ENCODE measurements at regions not wholly inside any gene's neighbourhood (a gene's known extent, or its start where the extent isn't known, plus 50 kb on each side); places are given as distances from the start of the nearest gene placed in this dataset.

DNA sequence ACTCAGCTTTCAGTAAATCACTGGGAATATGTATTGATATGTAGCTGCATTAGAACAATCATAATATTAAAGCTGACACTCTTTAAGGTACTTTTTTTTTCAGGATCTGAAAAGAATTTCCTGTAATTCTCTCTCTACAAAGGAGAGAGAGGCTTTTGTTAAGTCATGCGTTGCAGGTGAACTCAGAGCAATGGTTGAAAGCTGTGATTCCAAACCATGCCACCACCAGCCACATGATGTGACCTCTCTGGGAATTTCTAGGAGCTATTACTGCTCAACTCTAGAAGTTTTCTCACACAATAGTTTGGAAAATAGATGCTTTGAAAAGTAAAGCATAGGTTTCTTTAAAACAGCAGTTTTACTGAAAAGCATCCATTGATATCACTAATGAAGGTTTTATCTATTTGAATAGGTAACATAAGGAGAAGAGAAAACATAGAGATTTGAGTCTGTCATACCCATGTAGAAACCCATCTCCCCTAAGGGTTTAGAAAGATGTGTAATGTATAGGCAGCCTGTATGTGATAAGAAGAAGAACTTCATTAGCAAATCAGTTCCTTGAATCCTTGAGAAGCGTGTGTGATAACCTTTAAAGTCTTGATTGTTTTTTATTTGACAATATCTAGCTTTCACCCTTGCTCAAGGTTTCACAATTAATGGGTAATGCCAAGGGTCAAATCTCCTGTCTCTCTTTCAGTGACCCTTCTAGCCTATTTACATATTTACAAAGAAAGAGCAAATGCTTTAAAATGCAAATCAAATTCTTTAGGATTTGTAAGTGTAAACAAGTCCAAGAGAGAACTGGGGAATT lies 161.0 kb upstream of the ANKRD50 start:
- in situ Hi-C loops (cut with MboI; ENCODE audit: low pct_unique_long_range_greater_than_20kb in 2 of 9, low sequenced_read_pairs in 9 of 9, unreplicated experiment in 9 of 9) = no loop called here
- Histone ChIP-seq H3K4me3 (no peak overlapping the region), H3K27ac (no peak overlapping the region), H3K4me1 (replicated peaks in 1 of 2) (peaks cover 5 to 6% of the 10 kb centered on the region in 2 donors)
- WGBS, 10 experiments = 38 to 100% (median 58%) methylated on average over 1 to 2 of the region's 2 CpGs; no CpG with 5 or more reads in 1 of the 10 experiments
- no peak for ATAC-seq (replicated peaks in 6 of 8)

DNA sequence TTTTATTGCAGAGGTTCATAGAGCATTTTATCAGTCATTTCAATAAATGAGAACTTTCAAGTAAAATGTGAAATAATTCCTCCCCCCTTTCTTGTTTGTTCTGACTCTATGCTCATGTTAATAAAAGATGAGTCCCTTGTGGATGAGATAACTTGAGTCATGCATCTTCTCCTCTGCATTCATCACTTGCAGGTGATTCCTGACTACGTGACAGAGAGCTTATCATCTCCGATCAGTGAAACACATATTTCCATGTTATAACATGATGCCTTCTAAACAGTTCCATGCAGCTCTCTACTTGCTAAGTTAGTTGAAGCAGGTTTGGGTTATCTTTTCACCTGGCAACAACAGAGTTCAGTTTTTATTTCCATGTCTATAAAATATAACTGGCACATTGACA lies 160.1 kb upstream of the ANKRD50 start:
- Histone ChIP-seq H3K4me3 (no peak overlapping the region), H3K27ac (no peak overlapping the region), H3K4me1 (replicated peaks in 1 of 2) (peaks cover 5 to 6% of the 10 kb centered on the region in 2 donors)
- ATAC-seq (replicated peaks in 6 of 8) = no peak
- WGBS, 10 experiments = 58 to 100% (median 85%) methylated on average over 1 to 2 of the region's 2 CpGs; no CpG with 5 or more reads in 3 of the 10 experiments
- in situ Hi-C loops (cut with MboI; ENCODE audit: low pct_unique_long_range_greater_than_20kb in 2 of 9, low sequenced_read_pairs in 9 of 9, unreplicated experiment in 9 of 9) = no loop called here

- H3K27ac ChIP-seq = no peak overlapping the region
These were observed 157.5 kb upstream of the ANKRD50 start for GRCh38 chr4:124869961-124870495.

GRCh38 chr4:124868495-124868894 lies 156.0 kb upstream of the ANKRD50 start:
- Histone ChIP-seq H3K4me1 (replicated peaks in 1 of 2) (peaks cover 0 to under 1% of the 10 kb centered on the region in 2 donors), H3K27ac (no peak overlapping the region), H3K4me3 (no peak overlapping the region)
- in situ Hi-C loops (cut with MboI; ENCODE audit: low pct_unique_long_range_greater_than_20kb in 2 of 9, low sequenced_read_pairs in 9 of 9, unreplicated experiment in 9 of 9) = no loop called here
- ATAC-seq (replicated peaks in 6 of 8) = no peak
- 23 to 100% (median 72%) methylated on average over 2 of the region's 2 CpGs; no CpG with 5 or more reads in 2 of the 10 experiments for WGBS, 10 experiments

More at GRCh38 chr4:124869961-124870495, 157.5 kb upstream of the ANKRD50 start:
- no peak overlapping the region for H3K4me3 ChIP-seq
- WGBS, 10 experiments = 25 to 100% (median 90%) methylated on average over 2 to 6 of the region's 6 CpGs; no CpG with 5 or more reads in 1 of the 10 experiments
- peaks cover 5 to 6% of the 10 kb centered on the region in 2 donors for H3K4me1 ChIP-seq (replicated peaks in 1 of 2)
- in situ Hi-C loops (cut with MboI; ENCODE audit: low pct_unique_long_range_greater_than_20kb in 2 of 9, low sequenced_read_pairs in 9 of 9, unreplicated experiment in 9 of 9) = no loop called here
- ATAC-seq (replicated peaks in 6 of 8) = no peak

GRCh38 chr4:124867536-124867935 lies 155.0 kb upstream of the ANKRD50 start:
- no peak for ATAC-seq (replicated peaks in 6 of 8)
- Histone ChIP-seq H3K4me1 (replicated peaks in 1 of 2) (no peaks in the 10 kb centered on the region), H3K27ac (no peak overlapping the region), H3K4me3 (no peak overlapping the region)
- in situ Hi-C loops (cut with MboI; ENCODE audit: low pct_unique_long_range_greater_than_20kb in 2 of 9, low sequenced_read_pairs in 9 of 9, unreplicated experiment in 9 of 9) = no loop called here
- 50 to 100% (median 100%) methylated on average over 1 of the region's 1 CpG; no CpG with 5 or more reads in 2 of the 10 experiments for WGBS, 10 experiments

- H3K4me3 ChIP-seq = no peak overlapping the region
- no peaks in the 10 kb centered on the region for H3K4me1 ChIP-seq (replicated peaks in 1 of 2)
- in situ Hi-C loops (cut with MboI; ENCODE audit: low pct_unique_long_range_greater_than_20kb in 2 of 9, low sequenced_read_pairs in 9 of 9, unreplicated experiment in 9 of 9) = no loop called here
- ATAC-seq (replicated peaks in 6 of 8) = no peak
- H3K27ac ChIP-seq = no peak overlapping the region
- WGBS, 10 experiments = 44 to 100% (median 71%) methylated on average over 1 of the region's 1 CpG
These were observed 153.8 kb upstream of the ANKRD50 start for GRCh38 chr4:124866301-124866700.

DNA sequence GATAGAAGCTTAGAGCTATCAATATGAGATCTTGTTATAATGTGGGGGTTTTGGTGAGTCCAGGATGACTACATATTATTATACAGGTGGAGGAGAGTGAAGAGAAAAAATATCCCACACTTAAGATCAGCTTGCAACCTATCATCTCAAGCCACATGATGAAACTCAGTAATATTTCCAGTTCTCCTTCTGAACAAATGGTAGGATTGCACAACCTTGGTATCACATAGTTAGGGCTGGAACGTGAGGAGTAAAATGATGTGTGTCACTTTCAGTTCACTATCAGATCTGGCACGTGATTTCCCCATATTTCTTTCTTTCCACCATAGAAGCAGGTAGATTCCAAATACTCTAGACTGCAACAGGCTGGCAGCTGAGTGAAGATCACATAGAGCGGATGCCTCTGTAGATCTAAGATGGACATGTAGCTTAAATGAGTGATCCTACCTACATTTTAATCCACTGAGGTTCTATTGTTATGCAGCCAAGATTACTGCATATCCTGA lies 150.6 kb upstream of the ANKRD50 start:
- no peak overlapping the region for H3K4me3 ChIP-seq
- no peak overlapping the region for H3K27ac ChIP-seq
- no peak for ATAC-seq (replicated peaks in 6 of 8)
- WGBS, 10 experiments = 0 to 100% (median 57%) methylated on average over 1 to 3 of the region's 3 CpGs; no CpG with 5 or more reads in 4 of the 10 experiments
- in situ Hi-C loops (cut with MboI; ENCODE audit: low pct_unique_long_range_greater_than_20kb in 2 of 9, low sequenced_read_pairs in 9 of 9, unreplicated experiment in 9 of 9) = no loop called here
- H3K4me1 ChIP-seq (replicated peaks in 1 of 2) = no peaks in the 10 kb centered on the region

DNA sequence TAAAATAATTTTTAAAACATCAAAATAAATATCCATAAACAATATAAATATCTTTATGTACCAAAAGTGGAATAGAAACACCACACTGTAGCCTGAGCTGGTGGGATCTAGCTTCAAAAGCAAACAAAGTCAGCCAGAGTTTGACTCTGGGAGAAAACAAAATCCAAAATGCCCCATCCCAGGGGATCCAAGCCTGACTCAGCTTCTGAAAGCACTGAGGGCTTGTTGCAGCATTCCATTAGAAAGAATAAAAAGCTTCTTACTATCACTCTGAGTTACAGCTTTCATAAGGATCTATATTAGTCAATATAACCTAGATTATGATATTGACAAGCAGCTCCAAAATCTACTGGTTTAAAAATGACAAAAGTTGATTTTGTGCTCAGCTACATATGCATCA lies 149.7 kb upstream of the ANKRD50 start:
- no peak overlapping the region for H3K27ac ChIP-seq
- H3K4me3 ChIP-seq = no peak overlapping the region
- H3K4me1 ChIP-seq (replicated peaks in 1 of 2) = no peaks in the 10 kb centered on the region
- in situ Hi-C loops (cut with MboI; ENCODE audit: low pct_unique_long_range_greater_than_20kb in 2 of 9, low sequenced_read_pairs in 9 of 9, unreplicated experiment in 9 of 9) = no loop called here
- ATAC-seq (replicated peaks in 6 of 8) = no peak

DNA sequence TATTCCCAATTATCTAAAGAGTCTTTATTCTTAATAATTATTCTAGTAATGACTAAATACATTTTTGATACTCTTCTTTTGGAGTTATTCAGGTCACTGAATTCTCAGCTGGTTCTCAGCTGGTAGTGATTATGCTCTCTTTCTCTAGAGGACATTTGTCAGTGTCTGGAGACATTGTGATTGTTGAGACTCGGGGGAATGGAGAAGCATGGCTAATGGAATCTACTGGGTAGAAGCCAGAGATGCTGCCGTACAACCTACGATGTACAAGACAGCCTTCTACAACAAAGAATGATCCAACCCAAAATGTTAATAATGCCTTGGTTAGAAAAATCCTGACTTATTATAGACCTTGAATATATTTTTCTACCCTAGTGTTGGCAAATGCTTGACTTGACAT lies 149.2 kb upstream of the ANKRD50 start:
- in situ Hi-C loops (cut with MboI; ENCODE audit: low pct_unique_long_range_greater_than_20kb in 2 of 9, low sequenced_read_pairs in 9 of 9, unreplicated experiment in 9 of 9) = no loop called here
- Histone ChIP-seq H3K4me3 (no peak overlapping the region), H3K4me1 (replicated peaks in 1 of 2) (no peaks in the 10 kb centered on the region), H3K27ac (no peak overlapping the region)
- no peak for ATAC-seq (replicated peaks in 6 of 8)
- 0 to 90% (median 68%) methylated on average over 2 to 3 of the region's 3 CpGs; no CpG with 5 or more reads in 3 of the 10 experiments for WGBS, 10 experiments

- no peak overlapping the region for H3K4me3 ChIP-seq
- WGBS, 10 experiments = 39 to 93% (median 81%) methylated on average over 1 to 3 of the region's 3 CpGs; no CpG with 5 or more reads in 1 of the 10 experiments
- in situ Hi-C loops (cut with MboI; ENCODE audit: low pct_unique_long_range_greater_than_20kb in 2 of 9, low sequenced_read_pairs in 9 of 9, unreplicated experiment in 9 of 9) = no loop called here
- H3K27ac ChIP-seq = no peak overlapping the region
- H3K4me1 ChIP-seq (replicated peaks in 1 of 2) = no peaks in the 10 kb centered on the region
- no peak for ATAC-seq (replicated peaks in 6 of 8)
These were observed 142.4 kb upstream of the ANKRD50 start for GRCh38 chr4:124854968-124855367.

GRCh38 chr4:124851741-124852140 lies 139.2 kb upstream of the ANKRD50 start:
- Histone ChIP-seq H3K4me1 (replicated peaks in 1 of 2) (no peaks in the 10 kb centered on the region), H3K27ac (no peak overlapping the region), H3K4me3 (no peak overlapping the region)
- in situ Hi-C loops (cut with MboI; ENCODE audit: low pct_unique_long_range_greater_than_20kb in 2 of 9, low sequenced_read_pairs in 9 of 9, unreplicated experiment in 9 of 9) = no loop called here
- ATAC-seq (replicated peaks in 6 of 8) = no peak
- WGBS, 10 experiments = 32 to 100% (median 89%) methylated on average over 1 to 2 of the region's 2 CpGs

- WGBS, 10 experiments = 20 to 100% (median 62%) methylated on average over 1 to 5 of the region's 5 CpGs; no CpG with 5 or more reads in 2 of the 10 experiments
These were observed 133.8 kb upstream of the ANKRD50 start for GRCh38 chr4:124846306-124846705.

GRCh38 chr4:124839786-124840390 lies 127.4 kb upstream of the ANKRD50 start:
- no peak for ATAC-seq (replicated peaks in 6 of 8)
- 25 to 69% (median 64%) methylated on average over 1 to 3 of the region's 3 CpGs; no CpG with 5 or more reads in 3 of the 10 experiments for WGBS, 10 experiments

More at GRCh38 chr4:124846306-124846705, 133.8 kb upstream of the ANKRD50 start:
- H3K27ac ChIP-seq = no peak overlapping the region
- ATAC-seq (replicated peaks in 6 of 8) = no peak
- in situ Hi-C loops (cut with MboI; ENCODE audit: low pct_unique_long_range_greater_than_20kb in 2 of 9, low sequenced_read_pairs in 9 of 9, unreplicated experiment in 9 of 9) = no loop called here
- no peak overlapping the region for H3K4me3 ChIP-seq
- H3K4me1 ChIP-seq (replicated peaks in 1 of 2) = no peaks in the 10 kb centered on the region

More at GRCh38 chr4:124839786-124840390, 127.4 kb upstream of the ANKRD50 start:
- H3K27ac ChIP-seq = no peak overlapping the region
- in situ Hi-C loops (cut with MboI; ENCODE audit: low pct_unique_long_range_greater_than_20kb in 2 of 9, low sequenced_read_pairs in 9 of 9, unreplicated experiment in 9 of 9) = no loop called here
- no peak overlapping the region for H3K4me3 ChIP-seq
- H3K4me1 ChIP-seq (replicated peaks in 1 of 2) = no peaks in the 10 kb centered on the region

All from motor neuron (in vitro differentiated cells).